HEK293 (cell line): ENCODE measurements at regions not wholly inside any gene's neighbourhood (a gene's known extent, or its start where the extent isn't known, plus 50 kb on each side); places are given as distances from the start of the nearest gene placed in this dataset.
A peak's percentile ranks its signal among the peaks of the same experiment; 100 is the strongest.

ENCODE experiments used
- CTCF ChIA-PET: fragments of 350-600 bp; formaldehyde crosslinking; extraction: SDS; loops from one replicate; lab custom pipeline; 2021; ENCODE audit warnings: antibody characterized with exemption; lab: Yijun Ruan, JAX
- POLR2A ChIA-PET: fragments of 300-600 bp; formaldehyde crosslinking; extraction: SDS; loops from one replicate; lab custom pipeline; 2020; ENCODE audit warnings: antibody characterized with exemption, inconsistent platforms; lab: Yijun Ruan, JAX
- H3K27ac ChIP-seq: fragments of 200-500 bp; sonication (Bioruptor generic); 2 replicates; pipeline ENCODE4 v1.5.1; 2014; ENCODE audit warnings: low read depth, low read length, control low read depth, inconsistent platforms; ENCODE audit errors: extremely low read depth
- H3K36me3 ChIP-seq, 2 experiments: fragments of 200-500 bp in 1 of 2; sonication (Bioruptor generic) in 1 of 2; 1 replicate in 1 of 2; 2 replicates in 1 of 2; pipeline ENCODE4 v1.5.1; 2014 to 2017; ENCODE audit warnings: inconsistent platforms in 2 of 2, low read length in 2 of 2; ENCODE audit not compliant: control insufficient read depth in 2 of 2, insufficient read depth in 1 of 2
- H3K4me1 ChIP-seq: fragments of 200-500 bp; sonication (Bioruptor generic); 2 replicates; pipeline ENCODE4 v1.5.1; 2014; ENCODE audit warnings: mild to moderate bottlenecking, low read length, inconsistent platforms; ENCODE audit not compliant: control insufficient read depth, insufficient read depth
- H3K4me3 ChIP-seq: 2 replicates; pipeline ENCODE4 v1.5.1; 2011; ENCODE audit warnings: low read depth, mild to moderate bottlenecking, control low read depth, low read length, moderate library complexity
- H3K9me3 ChIP-seq: fragments of 200-500 bp; sonication (Bioruptor generic); 2 replicates; pipeline ENCODE4 v1.5.1; 2014; ENCODE audit warnings: low read depth, low read length, inconsistent platforms; ENCODE audit not compliant: control insufficient read depth, insufficient read depth
- BCL11A ChIP-seq: fragments of 450-650 bp; formaldehyde crosslinking; IDR thresholded peaks from 2 replicates; pipeline ENCODE4 v1.5.1; 2016; ENCODE audit warnings: low read depth, missing biosample characterization, missing genetic modification characterization
- EGR2 ChIP-seq: fragments of 450-650 bp; formaldehyde crosslinking; IDR thresholded peaks from 2 replicates; pipeline ENCODE4 v1.5.1; 2016; ENCODE audit warnings: low read depth, missing biosample characterization, missing genetic modification characterization
- GLI4 ChIP-seq: fragments of 450-650 bp; formaldehyde crosslinking; IDR thresholded peaks from 2 replicates; pipeline ENCODE4 v1.5.1; 2016; ENCODE audit warnings: missing biosample characterization, missing genetic modification characterization
- KLF9 ChIP-seq: fragments of 450-650 bp; formaldehyde crosslinking; IDR thresholded peaks from 2 replicates; pipeline ENCODE4 v1.5.1; 2016; ENCODE audit warnings: missing biosample characterization, missing genetic modification characterization, low read depth
- SCRT1 ChIP-seq: fragments of 450-650 bp; formaldehyde crosslinking; IDR thresholded peaks from 2 replicates; pipeline ENCODE4 v1.5.1; 2016; ENCODE audit warnings: missing biosample characterization, missing genetic modification characterization, borderline replicate concordance
- YY1 ChIP-seq: fragments of 450-650 bp; formaldehyde crosslinking; IDR thresholded peaks from 2 replicates; pipeline ENCODE4 v1.5.1; 2018; ENCODE audit warnings: missing biosample characterization, missing genetic modification characterization
- ZBTB7A ChIP-seq: fragments of 450-650 bp; formaldehyde crosslinking; IDR thresholded peaks from 2 replicates; pipeline ENCODE4 v1.5.1; 2016; ENCODE audit warnings: low read depth, missing biosample characterization, missing genetic modification characterization
- ZFHX2 ChIP-seq: fragments of 450-650 bp; formaldehyde crosslinking; conservative IDR thresholded peaks from 2 replicates; pipeline ENCODE4 v1.5.1; 2016; ENCODE audit warnings: missing biosample characterization, missing genetic modification characterization
- ZFP37 ChIP-seq: fragments of 450-650 bp; formaldehyde crosslinking; IDR thresholded peaks from 2 replicates; pipeline ENCODE4 v1.5.1; 2016; ENCODE audit warnings: missing biosample characterization, missing genetic modification characterization
- ZNF132 ChIP-seq: fragments of 450-650 bp; formaldehyde crosslinking; IDR thresholded peaks from 2 replicates; pipeline ENCODE4 v1.5.1; 2017; ENCODE audit warnings: missing biosample characterization, missing genetic modification characterization, borderline replicate concordance
- ZNF140 ChIP-seq: fragments of 450-650 bp; formaldehyde crosslinking; IDR thresholded peaks from 2 replicates; pipeline ENCODE4 v1.5.1; 2016; ENCODE audit warnings: missing biosample characterization, missing genetic modification characterization
- ZNF174 ChIP-seq: fragments of 450-650 bp; formaldehyde crosslinking; IDR thresholded peaks from 2 replicates; pipeline ENCODE4 v1.5.0; 2017; ENCODE audit warnings: missing biosample characterization, mild to moderate bottlenecking, missing genetic modification characterization
- ZNF184 ChIP-seq: fragments of 450-650 bp; IDR thresholded peaks from 2 replicates; pipeline ENCODE4 v1.5.1; 2018; ENCODE audit warnings: missing biosample characterization, mild to moderate bottlenecking, missing genetic modification characterization
- ZNF48 ChIP-seq: fragments of 450-650 bp; formaldehyde crosslinking; IDR thresholded peaks from 2 replicates; pipeline ENCODE4 v1.5.1; 2016; ENCODE audit warnings: missing biosample characterization, missing genetic modification characterization
- ZNF501 ChIP-seq: fragments of 450-650 bp; formaldehyde crosslinking; IDR thresholded peaks from 2 replicates; pipeline ENCODE4 v1.5.1; 2016; ENCODE audit warnings: missing biosample characterization, missing genetic modification characterization
- ZNF530 ChIP-seq: fragments of 450-650 bp; formaldehyde crosslinking; IDR thresholded peaks from 2 replicates; pipeline ENCODE4 v1.5.1; 2016; ENCODE audit warnings: low read depth, missing biosample characterization, missing genetic modification characterization
- ZNF549 ChIP-seq: fragments of 450-650 bp; IDR thresholded peaks from 2 replicates; pipeline ENCODE4 v1.5.1; 2018; ENCODE audit warnings: missing biosample characterization, missing genetic modification characterization, mild to moderate bottlenecking, inconsistent platforms, moderate library complexity
- ZNF610 ChIP-seq: fragments of 450-650 bp; formaldehyde crosslinking; IDR thresholded peaks from 2 replicates; pipeline ENCODE4 v1.5.1; 2016; ENCODE audit warnings: missing biosample characterization, missing genetic modification characterization, borderline replicate concordance
- ZNF623 ChIP-seq: fragments of 450-650 bp; formaldehyde crosslinking; IDR thresholded peaks from 2 replicates; pipeline ENCODE4 v1.5.1; 2016; ENCODE audit warnings: missing biosample characterization, missing genetic modification characterization
- ZNF670 ChIP-seq: fragments of 450-650 bp; formaldehyde crosslinking; IDR thresholded peaks from 2 replicates; pipeline ENCODE4 v1.5.1; 2016; ENCODE audit warnings: missing biosample characterization, missing genetic modification characterization, low read depth
- ZNF830 ChIP-seq: fragments of 450-650 bp; IDR thresholded peaks from 2 replicates; pipeline ENCODE4 v1.5.0; 2018; ENCODE audit warnings: missing biosample characterization, missing genetic modification characterization, low read depth, mild to moderate bottlenecking, moderate library complexity
- ZNF837 ChIP-seq: fragments of 450-650 bp; formaldehyde crosslinking; IDR thresholded peaks from 2 replicates; pipeline ENCODE4 v1.5.1; 2016; ENCODE audit warnings: missing biosample characterization, missing genetic modification characterization
- ZNF843 ChIP-seq: fragments of 450-650 bp; formaldehyde crosslinking; IDR thresholded peaks from 2 replicates; pipeline ENCODE4 v1.5.1; 2016; ENCODE audit warnings: missing biosample characterization, missing genetic modification characterization
- TF ChIP-seq, protein P1 (sequence below): fragments of 450-650 bp; formaldehyde crosslinking; IDR thresholded peaks from 2 replicates; pipeline ENCODE4 v1.5.1; 2016; ENCODE audit warnings: missing biosample characterization, missing genetic modification characterization
- TF ChIP-seq, protein P2 (sequence below): fragments of 450-650 bp; formaldehyde crosslinking; conservative IDR thresholded peaks from 2 replicates; pipeline ENCODE4 v1.5.1; 2016; ENCODE audit warnings: low read depth, missing biosample characterization, missing genetic modification characterization
- TF ChIP-seq, protein P3 (sequence below): IDR thresholded peaks from 2 replicates; pipeline ENCODE4 v1.6.1; 2011; ENCODE audit warnings: mild to moderate bottlenecking, low read depth, low read length, borderline replicate concordance
- TF ChIP-seq, protein P4 (sequence below): fragments of 450-650 bp; formaldehyde crosslinking; IDR thresholded peaks from 2 replicates; pipeline ENCODE4 v1.5.1; 2016; ENCODE audit warnings: missing biosample characterization, missing genetic modification characterization

DNA sequence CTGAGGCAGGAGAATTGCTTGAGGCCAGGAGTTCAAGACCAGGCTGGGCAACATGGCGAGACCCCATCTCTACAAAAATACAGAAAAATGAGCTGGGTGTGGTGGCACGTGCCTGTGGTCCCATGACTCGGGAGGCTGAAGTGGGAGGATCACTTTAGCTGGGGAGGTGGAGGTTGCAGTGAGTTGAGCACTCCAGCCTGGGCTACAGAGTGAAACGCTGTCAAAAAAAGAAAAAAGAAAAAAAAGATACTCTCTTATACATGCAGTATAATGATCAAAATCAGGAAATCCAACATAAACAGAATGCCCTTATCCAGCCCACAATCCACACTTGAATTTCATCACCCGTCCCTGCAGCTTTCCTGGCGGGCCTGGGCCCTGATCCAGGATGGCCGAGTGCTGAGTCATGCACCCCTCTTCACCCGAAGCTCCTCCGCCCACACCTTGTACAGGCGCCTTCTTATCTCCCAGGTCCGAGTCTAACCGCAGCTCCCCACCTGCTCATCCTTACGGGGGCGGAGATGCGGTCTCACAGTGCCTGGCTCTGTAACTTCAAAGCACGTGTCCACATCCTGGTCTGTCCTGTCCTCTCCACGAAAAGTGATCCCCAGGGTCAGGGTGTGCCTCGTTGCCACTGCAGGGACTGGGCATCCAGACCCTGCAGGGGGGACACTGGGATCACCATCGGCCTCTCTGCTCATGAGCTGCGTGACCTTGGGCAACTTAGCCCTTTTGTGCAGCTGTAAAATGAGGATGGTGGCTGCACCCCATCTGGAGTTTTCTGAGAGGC lies 120.2 kb upstream of the SLC45A1 start (continued):
- TF ChIP-seq, protein P1, sequence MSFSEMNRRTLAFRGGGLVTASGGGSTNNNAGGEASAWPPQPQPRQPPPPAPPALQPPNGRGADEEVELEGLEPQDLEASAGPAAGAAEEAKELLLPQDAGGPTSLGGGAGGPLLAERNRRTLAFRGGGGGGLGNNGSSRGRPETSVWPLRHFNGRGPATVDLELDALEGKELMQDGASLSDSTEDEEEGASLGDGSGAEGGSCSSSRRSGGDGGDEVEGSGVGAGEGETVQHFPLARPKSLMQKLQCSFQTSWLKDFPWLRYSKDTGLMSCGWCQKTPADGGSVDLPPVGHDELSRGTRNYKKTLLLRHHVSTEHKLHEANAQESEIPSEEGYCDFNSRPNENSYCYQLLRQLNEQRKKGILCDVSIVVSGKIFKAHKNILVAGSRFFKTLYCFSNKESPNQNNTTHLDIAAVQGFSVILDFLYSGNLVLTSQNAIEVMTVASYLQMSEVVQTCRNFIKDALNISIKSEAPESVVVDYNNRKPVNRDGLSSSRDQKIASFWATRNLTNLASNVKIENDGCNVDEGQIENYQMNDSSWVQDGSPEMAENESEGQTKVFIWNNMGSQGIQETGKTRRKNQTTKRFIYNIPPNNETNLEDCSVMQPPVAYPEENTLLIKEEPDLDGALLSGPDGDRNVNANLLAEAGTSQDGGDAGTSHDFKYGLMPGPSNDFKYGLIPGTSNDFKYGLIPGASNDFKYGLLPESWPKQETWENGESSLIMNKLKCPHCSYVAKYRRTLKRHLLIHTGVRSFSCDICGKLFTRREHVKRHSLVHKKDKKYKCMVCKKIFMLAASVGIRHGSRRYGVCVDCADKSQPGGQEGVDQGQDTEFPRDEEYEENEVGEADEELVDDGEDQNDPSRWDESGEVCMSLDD: peak; percentile 57; the same call in 1 of the 2 replicates
- TF ChIP-seq KLF9: 0 out of 2 replicates have a peak, but pooled peaks have one; percentile 15
- TF ChIP-seq ZNF837 (tag by site-specific recombination): no peak
- 0 out of 2 replicates have a peak, but pooled peaks have one; percentile 49 for TF ChIP-seq ZFP37
- no peak for TF ChIP-seq ZNF623 (tag by site-specific recombination)
- TF ChIP-seq, protein P2, sequence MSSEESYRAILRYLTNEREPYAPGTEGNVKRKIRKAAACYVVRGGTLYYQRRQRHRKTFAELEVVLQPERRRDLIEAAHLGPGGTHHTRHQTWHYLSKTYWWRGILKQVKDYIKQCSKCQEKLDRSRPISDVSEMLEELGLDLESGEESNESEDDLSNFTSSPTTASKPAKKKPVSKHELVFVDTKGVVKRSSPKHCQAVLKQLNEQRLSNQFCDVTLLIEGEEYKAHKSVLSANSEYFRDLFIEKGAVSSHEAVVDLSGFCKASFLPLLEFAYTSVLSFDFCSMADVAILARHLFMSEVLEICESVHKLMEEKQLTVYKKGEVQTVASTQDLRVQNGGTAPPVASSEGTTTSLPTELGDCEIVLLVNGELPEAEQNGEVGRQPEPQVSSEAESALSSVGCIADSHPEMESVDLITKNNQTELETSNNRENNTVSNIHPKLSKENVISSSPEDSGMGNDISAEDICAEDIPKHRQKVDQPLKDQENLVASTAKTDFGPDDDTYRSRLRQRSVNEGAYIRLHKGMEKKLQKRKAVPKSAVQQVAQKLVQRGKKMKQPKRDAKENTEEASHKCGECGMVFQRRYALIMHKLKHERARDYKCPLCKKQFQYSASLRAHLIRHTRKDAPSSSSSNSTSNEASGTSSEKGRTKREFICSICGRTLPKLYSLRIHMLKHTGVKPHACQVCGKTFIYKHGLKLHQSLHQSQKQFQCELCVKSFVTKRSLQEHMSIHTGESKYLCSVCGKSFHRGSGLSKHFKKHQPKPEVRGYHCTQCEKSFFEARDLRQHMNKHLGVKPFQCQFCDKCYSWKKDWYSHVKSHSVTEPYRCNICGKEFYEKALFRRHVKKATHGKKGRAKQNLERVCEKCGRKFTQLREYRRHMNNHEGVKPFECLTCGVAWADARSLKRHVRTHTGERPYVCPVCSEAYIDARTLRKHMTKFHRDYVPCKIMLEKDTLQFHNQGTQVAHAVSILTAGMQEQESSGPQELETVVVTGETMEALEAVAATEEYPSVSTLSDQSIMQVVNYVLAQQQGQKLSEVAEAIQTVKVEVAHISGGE (tag by site-specific recombination): no peak
- TF ChIP-seq ZNF670 (tag by site-specific recombination): no peak
- no peak for TF ChIP-seq ZNF174
- TF ChIP-seq ZBTB7A (tag by site-specific recombination): no peak

DNA sequence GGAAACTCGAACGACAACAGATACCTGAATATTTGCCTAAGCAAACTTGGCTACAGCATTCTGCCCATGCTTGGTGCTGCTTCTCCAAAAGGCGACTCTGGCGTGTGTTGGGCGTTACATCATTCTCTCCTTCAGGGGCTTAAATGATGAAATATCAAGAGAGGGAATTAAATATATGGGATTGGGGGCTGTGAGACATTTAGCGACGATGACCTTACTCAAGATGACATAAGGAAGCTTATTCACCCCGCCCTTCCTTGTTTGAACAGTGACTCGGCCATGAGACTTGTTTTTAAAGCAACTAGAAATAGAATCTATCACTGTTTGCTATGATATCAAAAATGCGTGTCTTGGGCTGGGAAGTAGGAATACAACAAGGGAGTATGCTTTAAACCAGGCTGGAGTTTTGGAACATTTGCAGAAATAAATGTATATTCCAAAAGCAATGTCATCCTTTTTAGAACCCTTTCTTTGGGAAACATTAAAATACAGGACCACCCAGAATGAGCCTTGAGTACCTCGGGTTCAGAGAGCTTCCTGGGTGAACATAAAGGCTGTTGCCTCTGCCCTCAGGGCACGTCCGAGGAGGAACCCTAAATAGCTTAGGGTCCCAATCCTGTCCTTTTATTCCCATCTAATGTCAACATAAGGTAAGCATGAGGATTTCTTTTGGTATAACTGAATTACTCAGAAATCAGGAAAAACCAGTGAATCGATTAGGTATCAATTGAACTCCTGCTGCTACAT lies 123.3 kb upstream of the SLC45A1 start:
- Histone ChIP-seq H3K4me1 (peaks cover 2% of the 10 kb centered on the region; the same call in 1 of the 2 replicates), H3K4me3 (no peak overlapping the region), H3K36me3 (no peaks in the 10 kb centered on the region), H3K9me3 (no peaks in the 10 kb centered on the region), H3K27ac (no peak overlapping the region)
- ChIA-PET POLR2A (no interaction called here), CTCF (interaction anchor here (1.0 kb wide), 1 partner anchor 9 kb away, joined by 3 read pairs; no protein-coding TSS in a partner anchor)
- TF ChIP-seq BCL11A (tag by site-specific recombination) (no peak), ZNF501 (tag by site-specific recombination) (no peak), ZNF830 (tag by site-specific recombination) (no peak), SCRT1 (no peak), ZNF140 (tag by site-specific recombination) (no peak), ZNF549 (tag by site-specific recombination) (no peak), ZNF610 (tag by site-specific recombination) (no peak), YY1 (tag by site-specific recombination) (no peak), ZNF132 (tag by site-specific recombination) (no peak), ZNF530 (tag by site-specific recombination) (no peak), EGR2 (tag by site-specific recombination) (no peak), ZNF48 (tag by site-specific recombination) (no peak), ZNF184 (no peak), GLI4 (tag by site-specific recombination) (no peak), ZFHX2 (no peak), ZNF843 (tag by site-specific recombination) (no peak)
- TF ChIP-seq, protein P3, sequence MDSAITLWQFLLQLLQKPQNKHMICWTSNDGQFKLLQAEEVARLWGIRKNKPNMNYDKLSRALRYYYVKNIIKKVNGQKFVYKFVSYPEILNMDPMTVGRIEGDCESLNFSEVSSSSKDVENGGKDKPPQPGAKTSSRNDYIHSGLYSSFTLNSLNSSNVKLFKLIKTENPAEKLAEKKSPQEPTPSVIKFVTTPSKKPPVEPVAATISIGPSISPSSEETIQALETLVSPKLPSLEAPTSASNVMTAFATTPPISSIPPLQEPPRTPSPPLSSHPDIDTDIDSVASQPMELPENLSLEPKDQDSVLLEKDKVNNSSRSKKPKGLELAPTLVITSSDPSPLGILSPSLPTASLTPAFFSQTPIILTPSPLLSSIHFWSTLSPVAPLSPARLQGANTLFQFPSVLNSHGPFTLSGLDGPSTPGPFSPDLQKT: no peak
- TF ChIP-seq, protein P4, sequence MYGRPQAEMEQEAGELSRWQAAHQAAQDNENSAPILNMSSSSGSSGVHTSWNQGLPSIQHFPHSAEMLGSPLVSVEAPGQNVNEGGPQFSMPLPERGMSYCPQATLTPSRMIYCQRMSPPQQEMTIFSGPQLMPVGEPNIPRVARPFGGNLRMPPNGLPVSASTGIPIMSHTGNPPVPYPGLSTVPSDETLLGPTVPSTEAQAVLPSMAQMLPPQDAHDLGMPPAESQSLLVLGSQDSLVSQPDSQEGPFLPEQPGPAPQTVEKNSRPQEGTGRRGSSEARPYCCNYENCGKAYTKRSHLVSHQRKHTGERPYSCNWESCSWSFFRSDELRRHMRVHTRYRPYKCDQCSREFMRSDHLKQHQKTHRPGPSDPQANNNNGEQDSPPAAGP (tag by site-specific recombination): no peak
